GM21825 (cell line): ENCODE measurements at regions not wholly inside any gene's neighbourhood (a gene's known extent, or its start where the extent isn't known, plus 50 kb on each side); places are given as distances from the start of the nearest gene placed in this dataset.

Source experiments
- ATAC-seq: cut with Tn5 transposase; IDR thresholded peaks from one replicate; pipeline ENCODE4 v1.9.1; 2021; ENCODE audit warnings: mild to moderate bottlenecking, moderate library complexity; ENCODE audit not compliant: unreplicated experiment

DNA sequence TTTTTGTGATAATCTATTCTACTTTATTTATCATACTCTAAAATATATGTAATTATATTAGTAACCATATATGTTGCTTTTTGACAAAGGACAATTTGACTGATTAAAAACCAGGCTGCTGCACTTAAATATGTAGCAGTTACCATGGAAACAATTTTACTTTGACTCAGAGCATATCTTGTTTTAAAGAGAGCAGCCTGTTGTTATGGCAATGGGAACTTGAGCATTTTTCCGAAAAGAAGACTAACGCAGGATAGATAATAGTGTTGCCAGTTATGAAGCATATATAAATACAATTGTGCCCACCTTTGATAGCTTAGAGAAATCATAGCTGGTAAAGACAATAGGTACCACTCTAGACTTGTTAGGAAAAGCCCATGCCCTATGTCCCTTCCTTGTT lies 283.0 kb downstream of the GASK1B start:
- ATAC-seq = no peak

DNA sequence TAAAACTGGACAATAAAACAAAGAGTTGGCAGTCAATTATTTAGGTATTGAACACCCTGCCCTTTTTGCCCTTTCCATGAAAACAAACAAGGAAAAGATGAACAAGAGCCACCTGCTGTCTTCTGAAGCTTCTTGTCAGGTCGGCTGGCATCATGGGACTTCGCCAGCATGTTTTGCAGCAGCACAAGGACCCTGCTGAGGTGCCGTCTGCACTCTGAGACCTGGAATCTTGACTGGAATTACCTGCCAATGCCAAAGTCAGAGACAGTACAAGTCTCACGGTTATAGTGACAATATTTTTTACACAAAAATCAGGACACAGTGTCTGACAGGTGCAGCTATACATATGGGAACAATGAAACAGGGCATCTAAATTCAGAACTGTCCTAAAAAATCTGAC lies 284.5 kb downstream of the GASK1B start:
- no peak for ATAC-seq

DNA sequence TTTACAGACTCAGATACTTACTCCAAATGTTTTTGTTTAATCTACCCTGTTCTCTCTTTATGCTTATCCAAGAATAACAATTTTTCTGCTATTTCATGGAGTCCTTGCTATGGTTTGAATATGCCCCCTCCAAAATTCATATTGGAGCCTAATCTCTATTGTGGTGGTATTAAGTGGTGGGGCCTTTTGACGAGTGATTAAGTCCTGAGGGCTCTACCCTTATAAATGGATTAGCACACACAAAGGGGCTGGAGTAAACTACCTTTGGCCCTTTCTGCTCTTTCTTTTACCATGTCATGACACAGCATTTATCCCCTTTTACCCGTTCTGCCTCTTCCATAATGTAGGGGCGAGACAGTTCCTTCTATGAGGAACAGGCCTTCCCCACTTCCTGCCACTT lies 285.5 kb downstream of the GASK1B start:
- no peak for ATAC-seq

DNA sequence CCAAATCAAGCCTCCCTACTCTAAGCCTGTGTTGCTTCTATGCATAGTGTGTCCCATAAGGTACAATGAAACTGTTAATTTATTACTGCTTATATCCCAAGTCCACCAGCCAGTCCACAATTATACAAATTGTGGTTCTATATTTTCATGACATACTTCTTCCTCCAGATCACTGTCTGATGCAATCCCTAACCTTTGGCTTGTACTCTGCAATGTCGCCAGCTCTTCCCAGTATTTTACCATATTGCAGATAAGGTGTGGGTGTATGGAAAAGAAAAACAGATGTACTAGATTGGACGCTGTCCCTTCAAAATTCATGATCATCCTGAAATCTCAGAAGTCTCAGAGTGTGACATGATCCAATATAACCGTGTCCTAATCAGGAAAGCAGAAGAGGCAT lies 286.2 kb downstream of the GASK1B start:
- ATAC-seq = no peak

DNA sequence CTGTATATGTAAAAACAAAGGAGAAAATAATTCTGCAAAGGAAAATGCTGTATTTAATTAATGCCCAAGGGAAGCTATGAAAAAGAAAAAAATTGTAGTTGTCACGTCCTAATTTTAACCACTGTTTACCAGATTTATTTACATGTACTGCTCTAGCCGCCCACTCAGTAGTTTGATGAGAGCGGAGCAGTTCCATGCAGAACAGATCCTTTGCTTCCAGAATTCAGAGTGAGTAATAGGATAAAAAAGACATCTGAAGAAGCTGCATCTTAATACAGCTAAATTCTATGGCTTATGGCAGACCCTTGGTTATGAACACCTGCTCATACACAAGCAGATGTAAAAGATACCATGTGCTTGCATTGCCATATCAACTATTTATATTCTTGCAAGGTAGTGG lies 287.0 kb downstream of the GASK1B start:
- no peak for ATAC-seq

DNA sequence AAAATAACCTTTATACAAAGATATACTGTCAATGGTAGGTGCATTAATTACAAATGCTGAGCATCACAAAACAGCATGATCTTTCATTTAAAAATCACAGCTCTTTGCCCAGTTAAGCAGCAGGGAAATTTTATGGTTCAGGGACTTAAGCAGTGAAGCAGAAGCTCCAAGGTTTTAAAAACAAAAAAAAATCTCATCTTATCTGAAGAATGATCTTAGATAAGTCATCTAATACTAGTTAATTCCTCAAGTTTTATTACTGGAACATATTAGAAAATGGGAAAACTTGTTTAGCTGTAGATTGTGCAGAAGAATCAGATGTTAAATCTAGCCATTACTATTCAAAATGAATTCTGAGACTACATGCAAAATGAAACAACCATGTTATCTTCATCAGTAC lies 289.9 kb downstream of the GASK1B start:
- no peak for ATAC-seq

DNA sequence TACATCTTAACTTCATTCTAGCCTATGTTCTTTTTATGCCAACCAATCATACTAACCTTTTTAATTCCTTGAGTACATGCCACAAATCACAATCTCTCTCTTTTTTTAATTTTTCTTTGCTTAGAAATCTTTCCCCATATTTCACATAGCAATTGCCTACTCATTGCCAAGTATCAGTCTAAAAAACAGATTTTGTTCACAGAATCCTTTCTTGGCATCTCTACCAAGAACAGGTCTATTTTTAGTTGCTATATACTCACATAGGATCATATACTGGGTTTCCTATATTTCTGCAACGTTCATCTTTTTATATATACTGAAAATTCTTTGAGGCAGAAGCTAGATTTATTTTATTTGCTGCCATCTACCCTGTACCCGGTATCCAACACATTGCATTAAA lies 292.1 kb downstream of the GASK1B start:
- no peak for ATAC-seq

DNA sequence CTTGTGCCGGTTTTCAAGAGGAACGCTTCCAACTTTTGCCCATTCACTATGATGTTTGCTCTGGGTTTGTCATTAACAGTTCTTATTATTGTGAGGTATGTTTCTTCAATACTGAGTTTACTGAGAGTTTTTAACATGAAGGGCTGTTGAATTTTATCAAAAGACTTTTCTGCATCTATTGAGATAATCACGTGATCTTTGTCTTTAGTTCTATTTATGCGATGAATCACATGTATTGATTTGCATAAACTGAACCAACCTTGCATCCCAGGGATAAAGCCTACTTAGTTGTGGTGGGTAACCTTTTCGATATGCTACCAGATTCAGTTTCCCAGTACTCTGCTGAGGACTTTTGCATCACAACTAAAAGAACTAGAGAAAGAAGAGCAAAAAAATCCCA lies 318.0 kb downstream of the GASK1B start:
- ATAC-seq = no peak

DNA sequence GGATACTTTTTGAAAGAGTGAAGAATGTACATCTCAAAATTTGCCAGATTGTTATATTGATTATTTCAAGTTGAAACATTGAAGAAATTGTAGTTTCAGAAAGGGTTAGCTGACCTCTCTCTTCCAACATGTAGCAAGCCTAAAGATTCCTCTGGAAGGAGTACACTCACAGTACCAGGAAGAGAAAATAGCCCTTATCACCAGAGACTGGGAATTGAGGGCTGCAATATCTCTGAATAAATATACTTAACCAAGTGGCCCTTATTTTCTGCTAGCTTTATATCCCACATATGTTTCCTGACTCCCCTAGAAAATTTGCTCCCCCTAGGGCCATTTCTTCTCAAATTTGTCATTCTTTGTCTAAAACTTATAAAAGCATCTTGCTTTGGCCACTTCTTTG lies 332.2 kb downstream of the GASK1B start:
- no peak for ATAC-seq

DNA sequence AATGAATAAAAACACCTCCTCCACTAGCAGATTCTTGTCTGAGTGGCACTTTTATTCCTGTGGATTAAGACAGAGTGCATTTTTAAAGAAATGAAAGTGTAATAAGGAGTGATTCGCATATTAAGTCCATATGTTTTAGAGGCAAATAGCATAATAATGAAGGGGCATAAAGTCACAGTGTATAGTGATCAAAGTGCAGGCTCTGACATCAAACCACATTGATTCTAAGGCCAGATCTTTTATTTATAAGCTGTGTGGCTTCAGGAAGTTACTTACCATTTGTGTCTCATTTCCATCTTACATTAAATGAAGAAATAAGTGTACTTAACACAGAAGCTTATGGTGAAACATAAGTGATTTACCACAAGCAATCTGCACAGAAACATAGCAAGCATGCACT lies 332.8 kb downstream of the GASK1B start:
- no peak for ATAC-seq

DNA sequence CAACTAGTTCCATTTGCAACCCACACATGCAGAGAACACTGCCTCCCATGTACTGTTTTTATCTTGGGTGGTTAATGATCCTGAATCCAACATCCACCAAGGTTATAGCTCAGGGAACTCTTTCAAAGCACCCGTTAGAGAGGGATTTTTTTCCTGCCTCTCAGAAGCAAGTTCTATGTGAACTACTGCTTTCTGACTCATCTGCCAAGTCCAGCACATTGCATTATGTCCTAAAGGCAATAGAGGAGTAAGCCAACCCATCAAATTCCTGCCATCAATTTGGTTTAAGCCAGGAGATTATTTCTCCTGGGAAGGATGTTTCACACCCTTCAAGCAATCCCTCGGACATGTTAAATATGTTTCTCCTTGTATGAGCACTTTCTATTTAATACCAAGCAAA lies 334.5 kb downstream of the GASK1B start:
- no peak for ATAC-seq

DNA sequence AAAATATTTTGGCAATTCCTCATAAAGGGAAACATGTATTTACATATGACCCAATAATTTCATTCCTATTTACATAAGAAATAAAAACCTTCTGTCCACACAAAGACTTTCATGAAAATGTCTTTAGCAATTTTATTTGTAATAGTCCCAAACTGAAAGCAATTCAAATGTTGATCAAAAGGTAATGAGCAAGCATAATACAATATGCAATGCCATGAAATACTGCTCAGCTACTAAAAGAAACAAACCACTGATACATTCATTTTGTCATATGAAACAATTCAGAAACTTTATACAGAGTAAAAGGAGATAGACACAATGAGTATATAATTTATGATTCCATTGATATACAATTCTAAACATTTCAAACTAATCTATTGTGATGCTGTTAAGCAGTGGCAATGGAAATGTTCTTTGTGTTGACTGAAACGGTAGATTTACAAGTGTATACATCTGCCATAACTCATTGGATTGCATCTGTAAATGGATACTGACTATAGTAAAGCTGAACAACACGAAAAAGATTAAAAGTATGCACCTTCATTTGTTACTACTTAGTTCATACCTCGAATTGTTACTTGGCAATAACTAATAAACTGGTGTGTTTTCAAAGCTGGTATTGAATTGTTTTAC lies 335.6 kb downstream of the GASK1B start:
- no peak for ATAC-seq

DNA sequence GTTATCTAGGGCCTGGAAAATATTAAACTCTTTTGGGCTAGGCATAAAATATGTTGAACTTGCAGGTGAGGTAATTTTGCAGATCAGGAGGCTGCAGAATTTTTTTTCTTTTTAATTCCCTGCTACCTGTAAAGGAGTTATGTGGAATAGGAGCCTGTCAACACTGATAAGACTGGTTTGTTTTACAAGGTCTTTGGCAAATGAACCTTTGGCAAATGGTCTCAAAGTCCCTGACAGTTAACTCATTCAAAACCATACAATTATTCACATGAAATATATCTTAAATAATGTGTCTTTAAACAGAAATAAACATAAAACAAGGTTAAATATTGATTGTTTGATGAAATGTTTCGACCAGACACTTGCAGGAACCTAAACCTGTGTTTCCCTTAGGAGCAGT lies 340.2 kb downstream of the GASK1B start:
- no peak for ATAC-seq

DNA sequence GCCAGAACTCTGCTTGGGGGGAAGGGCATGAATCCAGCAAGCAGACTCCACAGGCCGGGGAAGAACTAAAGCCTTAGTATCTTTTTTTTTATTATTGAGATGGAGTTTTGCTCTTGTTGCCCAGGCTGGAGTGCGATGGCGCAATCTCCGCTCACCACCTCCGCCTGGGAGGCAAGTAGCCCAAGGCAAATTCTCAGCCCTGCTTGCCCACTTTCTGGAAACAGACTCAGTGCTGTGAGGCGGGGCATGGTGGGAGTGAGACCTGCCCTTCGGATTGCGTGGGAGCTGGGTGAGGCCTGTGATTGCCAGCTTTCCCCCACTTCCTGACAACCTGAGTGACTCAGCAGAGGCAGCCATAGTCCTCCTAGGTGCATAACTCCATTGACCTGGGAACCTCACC lies 348.8 kb downstream of the GASK1B start:
- no peak for ATAC-seq

DNA sequence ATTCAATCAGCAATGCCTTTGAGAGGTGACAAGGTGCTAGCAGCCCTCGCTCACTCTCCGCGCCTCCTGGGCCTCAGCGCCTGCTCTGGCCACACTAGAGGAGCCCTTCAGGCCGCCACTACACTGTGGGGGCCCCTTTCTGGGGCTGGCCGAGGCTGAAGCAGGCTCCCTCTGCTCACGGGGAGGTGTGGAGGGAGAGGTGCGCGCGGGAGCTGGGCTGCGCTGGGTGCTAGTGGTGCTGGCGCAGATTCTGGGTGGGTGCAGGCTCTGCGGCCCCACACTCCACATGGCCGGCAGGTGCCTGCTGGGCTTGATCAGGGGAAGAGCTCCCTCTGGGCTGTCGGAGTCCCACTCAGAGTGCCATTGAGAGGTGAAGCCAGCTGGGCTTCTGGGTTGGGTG lies 351.0 kb downstream of the GASK1B start:
- ATAC-seq = no peak

DNA sequence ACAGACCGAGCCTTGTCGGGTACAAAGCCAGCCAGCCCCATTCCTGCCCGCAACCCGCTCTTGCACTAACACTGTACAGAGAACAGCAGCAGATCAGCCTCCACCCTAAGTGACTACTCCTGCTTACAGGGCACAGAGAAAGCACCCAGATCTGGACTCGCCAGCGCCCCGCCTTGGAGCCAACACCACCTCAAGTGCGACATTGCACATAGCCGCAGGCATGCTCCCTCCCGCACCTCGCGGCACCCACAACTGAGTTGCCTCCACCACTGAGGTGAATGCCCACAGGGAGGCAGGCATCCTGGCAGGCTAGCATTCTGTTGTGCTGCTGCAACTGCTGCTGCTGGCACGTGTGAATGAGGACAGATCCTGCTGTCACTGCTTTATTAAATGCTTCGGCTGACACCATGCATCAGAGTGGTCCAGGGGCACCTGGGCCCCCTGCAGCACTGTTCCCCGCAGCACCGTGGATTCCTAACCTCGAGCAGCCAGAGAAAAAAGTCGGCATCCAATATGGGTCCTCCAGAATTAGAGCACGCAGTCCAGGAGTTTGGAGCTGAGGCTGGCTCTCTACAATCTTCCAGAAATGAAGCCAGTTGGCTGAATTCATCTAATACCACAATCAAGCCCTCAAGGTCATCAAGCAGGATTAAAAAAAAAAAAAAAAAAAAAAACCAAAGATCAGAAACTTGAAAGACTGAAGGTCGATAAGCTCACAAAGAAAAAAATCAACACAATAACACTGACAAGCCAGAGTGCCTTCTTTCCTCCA lies 352.9 kb downstream of the GASK1B start:
- no peak for ATAC-seq

DNA sequence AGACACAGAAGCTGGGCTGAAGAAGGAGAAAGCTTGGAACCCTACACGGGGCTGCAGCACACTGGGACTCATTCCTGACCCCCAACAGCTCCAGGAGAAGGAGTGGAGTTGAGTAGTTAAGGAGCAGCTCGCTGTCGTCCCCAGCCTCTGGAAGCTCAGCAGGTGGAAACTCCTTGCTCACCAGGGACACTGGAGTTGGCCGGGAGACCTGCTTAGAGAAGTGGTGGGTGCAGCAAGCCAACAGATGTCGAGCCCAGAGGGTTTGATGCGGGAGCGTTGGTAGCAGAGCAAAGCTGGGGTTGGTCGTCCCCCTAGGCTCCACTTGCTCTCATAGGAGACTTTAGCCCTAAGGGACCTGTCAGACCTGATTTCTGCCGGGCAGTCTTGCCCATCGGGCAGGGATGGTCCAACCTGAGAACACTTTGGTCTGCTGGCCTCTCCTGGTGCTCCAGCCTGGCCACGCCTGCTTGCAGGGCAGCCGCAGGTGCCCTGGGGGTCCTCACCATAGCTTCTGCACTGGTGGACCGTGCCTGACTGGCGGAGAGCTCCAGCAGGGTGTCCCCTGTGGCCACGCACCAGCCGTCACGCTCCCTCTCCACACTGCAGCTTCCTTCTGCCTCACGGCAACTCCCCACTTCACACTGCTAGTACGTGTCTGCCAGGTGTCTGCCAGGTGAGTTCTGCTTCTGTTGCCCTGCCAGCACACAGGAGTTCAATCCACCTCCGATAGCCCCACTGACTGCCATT lies 353.7 kb downstream of the GASK1B start:
- ATAC-seq = no peak

DNA sequence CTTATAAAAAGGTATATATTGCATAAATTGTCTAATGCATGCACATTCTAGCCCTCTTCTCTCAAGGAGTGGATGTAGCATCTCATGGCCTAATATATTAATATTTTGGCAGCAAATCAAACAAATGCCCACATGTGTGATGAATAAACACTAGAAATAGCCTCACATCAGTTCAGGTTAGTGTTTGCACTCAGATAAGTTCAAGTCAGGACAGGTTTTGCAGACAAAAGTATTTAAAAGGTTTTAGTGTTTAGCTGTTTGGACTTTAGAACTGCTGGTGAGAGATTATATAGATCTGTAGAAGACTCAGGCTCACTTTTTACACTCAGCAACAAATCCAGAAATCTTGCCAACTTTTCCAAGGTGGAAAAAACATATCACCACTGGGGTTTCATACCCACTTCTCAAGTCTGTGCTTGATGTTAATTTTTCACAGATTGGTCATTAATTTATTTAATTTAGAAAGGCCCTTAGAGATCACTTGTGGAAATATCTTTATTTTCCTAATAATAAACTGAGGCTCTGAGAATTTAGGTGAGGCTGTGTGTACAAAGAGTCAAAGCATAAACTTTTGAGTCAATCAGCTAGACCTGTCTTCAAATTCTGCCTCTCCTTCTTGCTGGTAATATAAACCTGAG lies 362.6 kb downstream of the GASK1B start:
- ATAC-seq = no peak

DNA sequence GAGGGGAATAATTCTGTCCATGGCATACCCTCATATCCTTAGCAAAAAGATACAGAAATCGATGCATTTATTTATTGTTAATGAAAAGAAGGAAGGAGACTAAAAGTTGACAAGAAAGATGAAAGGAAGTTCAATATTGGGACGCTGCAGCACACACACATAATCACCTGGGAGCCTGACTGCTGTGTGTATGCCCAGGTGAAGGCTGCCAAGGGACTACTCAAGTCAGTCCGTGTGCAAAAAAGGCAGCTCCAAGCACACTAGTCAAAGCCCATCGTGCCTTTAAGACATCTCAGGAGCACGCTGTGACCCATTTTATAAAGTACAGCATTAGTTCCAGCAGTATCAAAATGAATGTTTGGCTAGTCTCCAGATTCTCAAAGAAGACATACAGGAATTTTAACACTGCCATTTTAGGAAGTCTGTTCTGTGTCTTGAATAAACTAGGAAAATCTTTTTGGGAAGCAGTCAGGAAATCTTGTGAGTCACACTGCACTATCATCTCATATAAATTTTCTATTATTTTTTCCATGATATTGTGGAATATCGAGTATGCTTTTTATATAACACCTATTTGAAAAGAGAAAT lies 363.9 kb downstream of the GASK1B start:
- no peak for ATAC-seq

DNA sequence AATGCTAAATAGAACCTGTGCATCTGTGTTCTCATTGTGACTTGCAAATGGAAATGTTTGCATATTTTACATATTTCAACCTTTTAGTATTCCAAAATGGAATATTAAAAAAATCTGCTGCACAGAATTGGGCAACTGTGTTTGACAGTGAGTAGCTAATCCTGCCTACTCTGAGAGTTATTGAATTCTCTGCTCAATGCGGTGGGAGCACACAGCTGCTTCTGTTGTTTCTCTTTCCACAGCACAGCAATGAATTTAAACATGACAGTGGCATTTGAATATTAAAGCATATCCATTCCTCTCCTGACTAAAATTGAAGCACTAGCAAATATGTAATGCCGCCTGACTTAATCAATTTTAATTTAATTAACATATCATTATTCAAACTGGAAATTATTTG lies 366.6 kb downstream of the GASK1B start:
- no peak for ATAC-seq

DNA sequence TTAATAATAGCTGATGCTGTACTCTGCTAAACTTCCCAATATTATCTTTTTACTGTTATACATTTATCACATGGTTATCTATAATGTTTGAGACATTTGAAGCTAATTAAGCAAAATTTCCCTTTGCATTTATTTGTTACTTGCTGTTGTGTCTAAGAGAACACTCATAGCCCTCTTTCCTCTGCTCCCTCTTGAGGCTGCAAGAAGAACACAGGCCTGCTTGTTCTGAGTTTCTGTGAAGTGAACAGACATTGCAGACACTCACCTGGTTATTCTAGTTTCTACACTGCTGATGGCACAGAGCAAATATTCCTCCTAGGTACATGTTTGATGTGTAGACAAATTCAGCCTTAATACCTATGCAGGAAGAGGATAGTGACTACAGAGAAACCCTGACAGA lies 367.8 kb downstream of the GASK1B start:
- no peak for ATAC-seq
